ENCODE measurements at regions not wholly inside any gene's neighbourhood (a gene's known extent, or its start where the extent isn't known, plus 50 kb on each side); places are given as distances from the start of the nearest gene placed in this dataset.

- TF ChIP-seq PATZ1 (CRISPR knock-in tag; IDR thresholded peaks at IDR 0.05; ENCODE audit: borderline replicate concordance) (no peak), ARNTL (CRISPR knock-in tag; IDR thresholded peaks at IDR 0.05; ENCODE audit: borderline replicate concordance, low read depth) (no peak), RARB (CRISPR knock-in tag; IDR thresholded peaks at IDR 0.05) (no peak), ISL1 (CRISPR knock-in tag; IDR thresholded peaks at IDR 0.05) (no peak), ZNF565 (CRISPR knock-in tag; conservative IDR thresholded peaks at IDR 0.05; ENCODE audit: low read depth) (no peak), ZC3H10 (CRISPR knock-in tag; IDR thresholded peaks at IDR 0.05) (no peak), TOX (CRISPR knock-in tag; IDR thresholded peaks at IDR 0.05; ENCODE audit: borderline replicate concordance) (no peak), CSRNP3 (CRISPR knock-in tag; IDR thresholded peaks at IDR 0.05) (no peak), CREB5 (CRISPR knock-in tag; IDR thresholded peaks at IDR 0.05; ENCODE audit: low read depth) (no peak), ZFP3 (CRISPR knock-in tag; IDR thresholded peaks at IDR 0.05) (no peak), PPARA (CRISPR knock-in tag; IDR thresholded peaks at IDR 0.05; ENCODE audit: borderline replicate concordance) (no peak), ZFP30 (CRISPR knock-in tag; IDR thresholded peaks at IDR 0.05) (no peak), BACH2 (CRISPR knock-in tag; IDR thresholded peaks at IDR 0.05; ENCODE audit: borderline replicate concordance) (no peak)
Measured at GRCh38 chr3:164401923-164402322, 676.4 kb downstream of the SI start.
